ENCODE measurements at regions not wholly inside any gene's neighbourhood (a gene's known extent, or its start where the extent isn't known, plus 50 kb on each side); places are given as distances from the start of the nearest gene placed in this dataset.
A peak's percentile ranks its signal among the peaks of the same experiment; 100 is the strongest.

- no peak for DNase-seq
These were observed 162.4 kb upstream of the NABP1 start for GRCh38 chr2:191515551-191515950.

- DNase-seq = no peak
These were observed 161.7 kb upstream of the NABP1 start for GRCh38 chr2:191516260-191516659.

DNA sequence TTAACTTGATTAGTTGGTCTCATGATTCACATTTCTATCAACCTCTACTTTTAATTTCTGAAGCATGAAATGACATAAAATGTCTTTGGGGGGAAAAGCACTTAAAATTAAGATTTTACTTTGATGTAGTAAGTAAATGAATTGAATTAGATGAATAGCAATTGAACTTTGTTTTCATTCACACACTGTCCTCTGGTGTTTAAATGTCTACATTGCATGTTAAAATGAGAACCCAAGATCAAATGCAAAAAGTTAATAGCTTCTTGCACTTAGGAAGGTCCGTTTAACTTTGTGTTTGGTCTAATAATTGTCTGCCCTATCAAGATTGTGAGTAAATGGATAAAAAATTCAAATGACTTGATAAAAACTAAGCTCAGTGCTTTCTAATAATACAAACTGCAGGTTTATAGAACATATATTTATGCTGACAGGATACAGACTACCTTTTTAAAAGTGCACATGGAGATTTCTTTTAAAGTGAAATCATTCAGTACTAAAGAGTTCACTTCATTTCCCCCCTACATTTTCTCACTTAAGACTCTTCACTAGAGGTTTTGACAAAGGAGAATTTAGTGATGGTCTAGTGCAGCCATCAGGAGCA lies 156.2 kb upstream of the NABP1 start:
- peak in 1 of 2 donors; percentile 36 for DNase-seq

DNA sequence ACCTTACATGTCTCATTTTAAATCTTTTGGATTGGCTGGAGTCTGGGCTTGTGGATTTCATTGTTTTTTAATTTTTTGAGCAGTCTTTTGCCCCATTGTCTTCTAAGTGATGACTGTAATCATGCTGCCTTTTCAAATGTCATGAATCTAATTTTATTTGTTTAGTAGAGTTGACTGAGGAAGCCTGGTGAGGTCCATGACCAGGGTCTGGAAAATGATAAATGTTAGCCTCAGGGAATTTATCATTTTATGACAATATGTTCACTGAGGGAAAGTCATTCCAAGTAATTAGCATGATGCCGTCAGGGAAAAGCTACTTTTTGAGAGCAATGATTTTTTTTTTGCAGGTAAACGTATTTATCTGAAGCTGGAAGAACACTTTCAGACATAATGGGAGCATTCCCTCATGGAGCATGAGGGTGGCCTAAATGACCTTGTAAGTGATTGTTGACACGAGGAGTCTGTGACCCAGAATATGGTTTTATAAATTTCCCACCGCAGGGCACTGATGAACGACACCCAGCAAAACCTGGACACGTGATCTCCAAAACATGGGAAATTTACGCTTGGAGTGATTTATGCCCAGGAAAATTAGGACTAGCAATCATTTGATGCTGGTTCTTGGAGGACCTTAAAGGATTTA lies 155.3 kb upstream of the NABP1 start:
- no peak for DNase-seq

DNA sequence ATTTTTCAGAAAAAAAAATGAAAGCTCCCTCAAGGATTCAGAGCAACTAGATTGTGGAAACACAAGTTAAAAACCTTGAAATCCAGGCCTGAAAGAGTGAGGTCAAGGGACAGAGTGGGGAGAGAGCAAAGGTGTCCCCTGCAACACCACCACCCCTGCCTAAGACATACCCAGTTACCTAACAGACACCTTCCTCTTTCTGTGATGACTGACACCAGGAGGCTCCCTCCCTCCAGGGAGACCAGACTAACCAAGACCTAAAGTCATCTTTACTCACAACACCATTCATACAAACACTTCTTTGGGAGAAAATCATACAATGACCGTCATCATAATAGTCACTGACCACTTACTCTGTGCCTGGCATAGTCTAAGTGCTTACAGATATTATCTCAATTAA lies 151.8 kb upstream of the NABP1 start:
- DNase-seq = no peak

DNA sequence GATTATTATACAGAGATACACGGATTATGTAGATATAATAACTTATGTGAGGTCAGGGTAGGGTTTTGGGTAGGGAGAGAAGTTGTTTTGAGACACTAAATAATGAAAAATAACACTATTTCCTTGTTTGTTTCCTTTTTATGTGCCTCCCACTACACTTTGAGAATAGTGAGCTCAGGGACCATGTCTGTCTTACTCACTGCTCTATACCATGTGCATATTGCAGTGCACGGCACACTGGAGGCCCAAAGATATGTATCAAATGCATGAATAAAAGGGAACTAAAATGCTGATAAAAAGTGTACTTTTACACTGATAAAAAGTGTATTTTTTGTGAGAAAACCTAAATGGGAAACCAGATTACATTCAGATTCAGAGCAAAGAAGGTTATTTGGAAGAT lies 151.4 kb upstream of the NABP1 start:
- no peak for DNase-seq

DNA sequence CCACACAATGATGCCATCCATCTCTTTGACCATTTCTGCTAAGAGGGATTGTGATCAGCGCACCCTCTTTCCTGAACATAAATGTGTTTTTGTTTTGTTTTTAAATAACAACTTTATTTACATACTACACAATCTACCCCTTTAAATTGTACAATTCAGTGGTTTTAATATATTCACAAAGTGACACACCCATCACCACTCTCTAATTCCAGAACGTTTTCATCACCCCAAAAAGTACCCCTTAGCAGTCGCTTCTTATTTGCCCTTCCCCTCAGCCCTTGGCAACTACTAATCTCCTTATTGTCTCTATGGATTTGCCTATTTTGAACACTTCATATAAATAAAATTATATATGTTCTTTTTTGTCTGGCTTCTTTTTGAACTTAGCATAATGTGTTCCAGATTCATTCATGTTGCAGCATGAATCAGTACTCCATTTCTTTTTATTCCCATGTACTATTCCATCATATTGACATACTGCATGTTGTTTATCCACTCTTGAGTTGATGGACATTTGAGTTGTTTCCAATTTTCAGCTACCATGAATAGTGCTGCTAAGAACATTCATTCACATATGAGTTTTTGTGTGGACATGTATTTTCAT lies 150.9 kb upstream of the NABP1 start:
- DNase-seq = no peak

GRCh38 chr2:191530618-191531017 lies 147.3 kb upstream of the NABP1 start:
- no peak for DNase-seq

- no peak for DNase-seq
These were observed 144.2 kb upstream of the NABP1 start for GRCh38 chr2:191533693-191534180.

GRCh38 chr2:191537921-191538320 lies 140.0 kb upstream of the NABP1 start:
- DNase-seq = no peak

- no peak for DNase-seq
These were observed 139.5 kb upstream of the NABP1 start for GRCh38 chr2:191538334-191538903.

DNA sequence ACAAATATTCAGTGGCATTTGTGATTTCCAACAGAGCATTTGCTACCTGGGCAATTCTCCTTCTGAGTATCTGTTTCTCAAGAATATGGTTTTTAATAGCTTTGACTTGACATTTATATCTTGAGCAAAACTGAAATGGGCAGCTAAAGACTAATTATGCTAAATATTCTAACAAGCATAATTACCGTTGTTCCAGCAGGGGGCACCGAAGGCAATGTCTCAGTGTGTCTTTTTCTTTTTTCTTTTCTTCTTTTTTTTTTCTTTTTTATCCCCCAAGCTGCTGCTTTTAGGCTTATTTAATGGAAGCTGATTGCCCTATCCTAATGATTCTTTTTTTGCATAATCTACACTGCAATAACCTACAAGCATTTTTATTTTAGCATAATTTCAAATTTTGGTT lies 138.9 kb upstream of the NABP1 start:
- peak in 1 of 2 donors; percentile 22 for DNase-seq

DNA sequence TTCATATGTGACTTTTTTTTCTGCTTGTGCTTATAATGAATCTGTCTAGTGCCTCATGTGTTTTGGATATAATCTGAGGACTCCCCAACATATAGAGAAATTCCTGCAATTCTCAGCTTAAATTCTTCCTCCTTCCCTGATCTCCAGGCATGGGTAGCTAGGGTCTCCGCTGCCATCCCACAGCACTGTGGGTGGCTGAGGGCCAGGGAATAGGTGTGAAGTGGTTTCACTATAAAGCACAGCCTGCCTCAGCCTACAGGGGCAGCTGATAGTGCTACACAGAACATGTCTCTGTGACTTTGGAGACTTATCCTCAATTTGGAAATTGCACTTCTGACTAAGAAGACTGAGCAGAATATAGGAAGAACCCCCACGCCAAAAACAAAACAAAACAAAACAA lies 137.3 kb upstream of the NABP1 start:
- DNase-seq = no peak

GRCh38 chr2:191543708-191544107 lies 134.2 kb upstream of the NABP1 start:
- DNase-seq = no peak

DNA sequence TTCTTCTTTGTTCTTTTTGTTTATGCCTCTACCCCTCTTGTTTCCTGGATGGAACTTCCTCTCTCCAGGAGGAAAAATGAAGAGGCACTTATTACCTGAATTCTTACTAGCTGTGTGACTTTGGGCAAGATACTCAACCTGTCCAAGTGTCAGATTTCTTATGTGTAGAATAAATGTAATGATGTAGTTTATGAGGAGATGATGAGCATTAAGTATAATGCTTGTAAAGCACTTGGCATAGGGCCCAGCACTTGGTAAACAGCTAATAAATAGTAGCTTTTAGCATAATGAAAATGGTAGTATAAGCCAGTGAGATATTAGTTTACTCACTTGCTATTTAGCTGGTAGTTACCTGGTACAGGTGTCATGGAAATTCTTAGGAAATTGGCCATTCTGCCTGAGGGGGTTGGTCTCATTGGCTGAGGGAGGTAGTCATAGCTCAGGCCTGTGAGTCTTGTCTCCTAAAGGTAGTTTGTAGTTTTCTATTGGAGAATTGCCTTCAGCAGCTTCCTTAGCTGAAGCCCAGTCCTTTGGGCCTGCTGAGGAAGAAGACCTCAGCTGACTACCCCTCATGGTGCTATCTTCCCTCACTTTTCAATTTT lies 133.4 kb upstream of the NABP1 start:
- no peak for DNase-seq

DNA sequence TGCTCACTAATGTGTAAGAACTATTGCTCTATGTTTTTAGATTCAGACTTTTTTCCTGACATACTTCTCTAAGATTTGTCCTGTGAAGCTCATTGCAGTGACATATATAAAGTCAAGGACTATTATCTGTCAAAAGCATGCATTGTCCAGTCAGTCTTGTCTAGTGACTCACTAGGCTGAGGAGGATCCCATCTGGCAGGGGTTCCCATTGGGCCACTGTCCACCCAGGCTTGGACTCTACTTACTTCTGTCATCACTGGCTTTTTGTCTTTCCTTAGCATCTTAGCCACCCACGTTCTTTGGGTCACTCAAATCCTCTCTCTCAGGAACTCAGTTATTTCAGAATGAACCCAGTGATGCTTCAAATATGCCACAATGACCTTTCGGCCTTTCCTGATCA lies 132.6 kb upstream of the NABP1 start:
- no peak for DNase-seq

- DNase-seq = no peak
These were observed 125.9 kb upstream of the NABP1 start for GRCh38 chr2:191552066-191552465.

DNA sequence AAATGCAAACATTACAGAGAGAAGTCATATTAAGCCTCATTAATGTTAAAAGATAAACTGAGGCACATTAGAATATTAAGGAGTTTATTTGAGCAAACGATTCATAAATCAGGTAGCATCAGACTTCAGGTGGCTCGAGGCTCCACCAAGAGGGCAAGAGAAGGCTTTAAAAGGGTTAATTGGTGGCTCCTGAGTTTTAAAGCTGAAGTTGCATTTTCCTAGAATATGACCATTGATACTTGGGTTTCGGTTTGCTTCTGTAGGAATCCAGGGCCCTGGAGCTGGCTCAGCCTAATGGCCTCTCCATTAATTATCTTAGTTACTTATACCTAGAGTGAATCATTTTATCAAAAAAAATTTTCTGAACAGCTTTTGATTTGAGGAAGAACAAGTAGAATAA lies 123.7 kb upstream of the NABP1 start:
- no peak for DNase-seq

- peak; percentile 76 to 83 for DNase-seq
These were observed 122.7 kb upstream of the NABP1 start for GRCh38 chr2:191555092-191555742.

GRCh38 chr2:191556463-191556862 lies 121.5 kb upstream of the NABP1 start:
- no peak for DNase-seq

DNA sequence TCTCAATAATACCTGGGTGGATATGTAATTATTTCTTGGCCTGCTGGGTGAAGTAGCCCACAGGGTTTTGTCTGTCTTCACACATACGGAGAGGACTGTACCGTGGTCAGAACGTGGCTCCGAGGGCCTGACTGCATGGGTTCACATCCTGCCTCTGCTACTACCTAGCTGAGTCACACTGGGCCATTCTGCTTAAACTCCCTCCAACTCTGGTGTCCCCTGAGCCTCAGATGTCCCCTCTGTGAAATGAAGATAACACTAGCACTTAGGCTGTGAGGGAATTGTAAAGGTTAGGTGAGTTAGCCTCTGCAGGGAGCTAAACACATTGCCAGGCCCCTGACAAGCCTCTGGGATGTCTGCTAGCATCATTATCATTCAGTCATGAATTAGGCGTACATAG lies 120.1 kb upstream of the NABP1 start:
- DNase-seq = no peak

GRCh38 chr2:191559569-191559968 lies 118.4 kb upstream of the NABP1 start:
- no peak for DNase-seq

- no peak for DNase-seq
These were observed 117.4 kb upstream of the NABP1 start for GRCh38 chr2:191560411-191560980.

Measured in CD4-positive, alpha-beta T cell treated with Interferon alpha-2 for 1 hour (primary cell).